ENCODE measurements at regions not wholly inside any gene's neighbourhood (a gene's known extent, or its start where the extent isn't known, plus 50 kb on each side); places are given as distances from the start of the nearest gene placed in this dataset.

- TF ChIP-seq, protein P1, sequence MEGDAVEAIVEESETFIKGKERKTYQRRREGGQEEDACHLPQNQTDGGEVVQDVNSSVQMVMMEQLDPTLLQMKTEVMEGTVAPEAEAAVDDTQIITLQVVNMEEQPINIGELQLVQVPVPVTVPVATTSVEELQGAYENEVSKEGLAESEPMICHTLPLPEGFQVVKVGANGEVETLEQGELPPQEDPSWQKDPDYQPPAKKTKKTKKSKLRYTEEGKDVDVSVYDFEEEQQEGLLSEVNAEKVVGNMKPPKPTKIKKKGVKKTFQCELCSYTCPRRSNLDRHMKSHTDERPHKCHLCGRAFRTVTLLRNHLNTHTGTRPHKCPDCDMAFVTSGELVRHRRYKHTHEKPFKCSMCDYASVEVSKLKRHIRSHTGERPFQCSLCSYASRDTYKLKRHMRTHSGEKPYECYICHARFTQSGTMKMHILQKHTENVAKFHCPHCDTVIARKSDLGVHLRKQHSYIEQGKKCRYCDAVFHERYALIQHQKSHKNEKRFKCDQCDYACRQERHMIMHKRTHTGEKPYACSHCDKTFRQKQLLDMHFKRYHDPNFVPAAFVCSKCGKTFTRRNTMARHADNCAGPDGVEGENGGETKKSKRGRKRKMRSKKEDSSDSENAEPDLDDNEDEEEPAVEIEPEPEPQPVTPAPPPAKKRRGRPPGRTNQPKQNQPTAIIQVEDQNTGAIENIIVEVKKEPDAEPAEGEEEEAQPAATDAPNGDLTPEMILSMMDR (IDR thresholded peaks at IDR 0.05 in 4 of 5, conservative IDR thresholded peaks at IDR 0.05 in 1 of 5), result no peak
- no peak for TF ChIP-seq POLR2A (IDR thresholded peaks at IDR 0.05)
These were observed 758.0 kb upstream of the NRXN1 start for GRCh38 chr2:51789918-51790317.

Data from gastrocnemius medialis (tissue), 4 donors.